ENCODE measurements at regions not wholly inside any gene's neighbourhood (a gene's known extent, or its start where the extent isn't known, plus 50 kb on each side); places are given as distances from the start of the nearest gene placed in this dataset.

GRCh38 chr6:169073311-169073710 is 180.3 kb downstream of the THBS2 start:
- Histone ChIP-seq H3K9me2 (no peaks in the 10 kb centered on the region), H2AFZ (ENCODE audit: low read depth) (no peak overlapping the region), H3K79me2 (ENCODE audit: insufficient read depth) (no peaks in the 10 kb centered on the region), H3K36me3 (replicated peaks in 1 of 2; ENCODE audit: control insufficient read depth in 1 of 2, insufficient read depth in 2 of 2, low read length in 1 of 2) (no peaks in the 10 kb centered on the region), H3K9me3 (no peaks in the 10 kb centered on the region), H3K27ac (ENCODE audit: low read depth in 2 of 2, low read length in 1 of 2) (no peak overlapping the region), H3K4me1 (ENCODE audit: control insufficient read depth in 1 of 2, insufficient read depth in 2 of 2, low read depth in 1 of 2, low read length in 1 of 2) (peaks cover 0 to 5% of the 10 kb centered on the region in 2 experiments; a peak in 2 of 4 replicates), H3K27me3 (ENCODE audit: insufficient read depth) (no peaks in the 10 kb centered on the region), H3K4me2 (no peak overlapping the region), H3K9ac (no peak overlapping the region), H4K20me1 (ENCODE audit: insufficient read depth) (no peaks in the 10 kb centered on the region), H3F3A (replicated peaks; ENCODE audit: insufficient read depth) (peaks cover 11% of the 10 kb centered on the region), H3K4me3 (ENCODE audit: low read depth in 2 of 2, low read length in 1 of 2) (no peak overlapping the region)
- CTCF ChIA-PET, result interaction anchor here (0.6 kb wide), 1 partner anchor 178 kb away, joined by 3 read pairs; no protein-coding TSS in a partner anchor
- DNase-seq, result no peak
- WGBS (ENCODE audit: low lambda C conversion rate), result 82% methylated on average over 3 of the region's 3 CpGs
- TF ChIP-seq MAX (IDR thresholded peaks at IDR 0.05; ENCODE audit: low read depth) (no peak), RCOR1 (IDR thresholded peaks at IDR 0.05; ENCODE audit: low read length) (no peak), SMC3 (IDR thresholded peaks at IDR 0.05; ENCODE audit: low read depth, low read length) (no peak), FOSL2 (IDR thresholded peaks at IDR 0.05; ENCODE audit: borderline replicate concordance, low read depth) (no peak), SIN3A (IDR thresholded peaks at IDR 0.05; ENCODE audit: borderline replicate concordance, low read depth, low read length) (no peak), NRF1 (IDR thresholded peaks at IDR 0.05; ENCODE audit: low read depth, low read length) (no peak), TAF1 (IDR thresholded peaks at IDR 0.05; ENCODE audit: borderline replicate concordance, low read depth, low read length) (no peak), RFX5 (IDR thresholded peaks at IDR 0.05; ENCODE audit: low read length) (no peak), CTCF (IDR thresholded peaks at IDR 0.05) (no peak), RXRA (IDR thresholded peaks at IDR 0.05; ENCODE audit: borderline replicate concordance, low read depth) (no peak), FOXJ3 (CRISPR knock-in tag; IDR thresholded peaks at IDR 0.05) (no peak), JUND (IDR thresholded peaks at IDR 0.05) (no peak), EZH2phosphoT487 (IDR thresholded peaks at IDR 0.05; ENCODE audit: borderline replicate concordance, low read depth) (no peak), IRF3 (IDR thresholded peaks at IDR 0.05; ENCODE audit: low read depth, low read length) (no peak), EP300 (IDR thresholded peaks at IDR 0.05; ENCODE audit: borderline replicate concordance in 1 of 2, low read depth in 1 of 2, low read length in 1 of 2) (no peak)
- POLR2A ChIA-PET, result no interaction called here
